A549 (cell line): ENCODE measurements at regions not wholly inside any gene's neighbourhood (a gene's known extent, or its start where the extent isn't known, plus 50 kb on each side); places are given as distances from the start of the nearest gene placed in this dataset.

Experiments used
- CBX8 ChIP-seq: fragments of 200-600 bp; sonication (generic); IDR thresholded peaks from 2 replicates; pipeline ENCODE4 v1.6.1; 2016
- CEBPB ChIP-seq, 2 experiments: fragments of >200 bp in 1 of 2; sonication (Bioruptor Twin) in 1 of 2; formaldehyde crosslinking in 1 of 2; IDR thresholded peaks; 2 replicates each; pipeline ENCODE4 v1.6.1; 2012 to 2016
- EP300 ChIP-seq, 2 experiments: fragments of >200 bp; sonication (Bioruptor Twin); formaldehyde crosslinking; IDR thresholded peaks; 2 replicates in 1 of 2; 3 replicates in 1 of 2; pipeline ENCODE4 v1.6.1; 2016 to 2017
- ESRRA ChIP-seq: fragments of 150-350 bp; IDR thresholded peaks from 2 replicates; pipeline ENCODE4 v1.6.1; 2014; ENCODE audit warnings: mild to moderate bottlenecking, low read length, borderline replicate concordance
- HDAC2 ChIP-seq: fragments of 200-600 bp; sonication (generic); IDR thresholded peaks from 2 replicates; pipeline ENCODE4 v1.6.1; 2016
- MAX ChIP-seq: IDR thresholded peaks from 2 replicates; pipeline ENCODE4 v1.6.1; 2012
- MYC ChIP-seq: IDR thresholded peaks from 2 replicates; pipeline ENCODE4 v1.6.1; 2012; ENCODE audit warnings: mild to moderate bottlenecking, inconsistent platforms, low read length, improper control_type of control experiment, borderline replicate concordance
- POLR2A ChIP-seq: IDR thresholded peaks from 2 replicates; pipeline ENCODE4 v1.6.1; 2012; ENCODE audit warnings: mild to moderate bottlenecking, low read length
- SMC3 ChIP-seq: fragments of >200 bp; sonication (Bioruptor Twin); formaldehyde crosslinking; IDR thresholded peaks from 3 replicates; pipeline ENCODE4 v1.6.1; 2018; ENCODE audit warnings: inconsistent platforms
- TF ChIP-seq, protein P1 (sequence below): fragments of 200-600 bp; sonication (generic); IDR thresholded peaks from 2 replicates; pipeline ENCODE4 v1.6.1; 2016; ENCODE audit warnings: antibody characterized with exemption, mild to moderate bottlenecking, moderate library complexity
- TF ChIP-seq, protein P2 (sequence below): fragments of >200 bp; sonication (Bioruptor Twin); formaldehyde crosslinking; IDR thresholded peaks from 3 replicates; pipeline ENCODE4 v1.5.1; 2016
- TF ChIP-seq, protein P3 (sequence below): fragments of 450-650 bp; IDR thresholded peaks from 2 replicates; pipeline ENCODE4 v1.6.1; 2014; ENCODE audit warnings: antibody characterized with exemption
- TF ChIP-seq, protein P4 (sequence below): fragments of 250-450 bp; sonication (Bioruptor Pico); IDR thresholded peaks from 2 replicates; pipeline ENCODE4 v1.5.0; 2021; ENCODE audit warnings: mild to moderate bottlenecking, moderate library complexity, borderline replicate concordance

GRCh38 chrX:6701085-6701484 lies 166.2 kb upstream of the VCX3A start:
- TF ChIP-seq SMC3 (no peak), EP300 (IDR thresholded peaks at IDR 0.05) (no peak), MAX (no peak), CEBPB (IDR thresholded peaks at IDR 0.05) (no peak), CBX8 (no peak), HDAC2 (no peak), ESRRA (no peak), POLR2A (no peak), MYC (no peak)
- TF ChIP-seq, protein P1, sequence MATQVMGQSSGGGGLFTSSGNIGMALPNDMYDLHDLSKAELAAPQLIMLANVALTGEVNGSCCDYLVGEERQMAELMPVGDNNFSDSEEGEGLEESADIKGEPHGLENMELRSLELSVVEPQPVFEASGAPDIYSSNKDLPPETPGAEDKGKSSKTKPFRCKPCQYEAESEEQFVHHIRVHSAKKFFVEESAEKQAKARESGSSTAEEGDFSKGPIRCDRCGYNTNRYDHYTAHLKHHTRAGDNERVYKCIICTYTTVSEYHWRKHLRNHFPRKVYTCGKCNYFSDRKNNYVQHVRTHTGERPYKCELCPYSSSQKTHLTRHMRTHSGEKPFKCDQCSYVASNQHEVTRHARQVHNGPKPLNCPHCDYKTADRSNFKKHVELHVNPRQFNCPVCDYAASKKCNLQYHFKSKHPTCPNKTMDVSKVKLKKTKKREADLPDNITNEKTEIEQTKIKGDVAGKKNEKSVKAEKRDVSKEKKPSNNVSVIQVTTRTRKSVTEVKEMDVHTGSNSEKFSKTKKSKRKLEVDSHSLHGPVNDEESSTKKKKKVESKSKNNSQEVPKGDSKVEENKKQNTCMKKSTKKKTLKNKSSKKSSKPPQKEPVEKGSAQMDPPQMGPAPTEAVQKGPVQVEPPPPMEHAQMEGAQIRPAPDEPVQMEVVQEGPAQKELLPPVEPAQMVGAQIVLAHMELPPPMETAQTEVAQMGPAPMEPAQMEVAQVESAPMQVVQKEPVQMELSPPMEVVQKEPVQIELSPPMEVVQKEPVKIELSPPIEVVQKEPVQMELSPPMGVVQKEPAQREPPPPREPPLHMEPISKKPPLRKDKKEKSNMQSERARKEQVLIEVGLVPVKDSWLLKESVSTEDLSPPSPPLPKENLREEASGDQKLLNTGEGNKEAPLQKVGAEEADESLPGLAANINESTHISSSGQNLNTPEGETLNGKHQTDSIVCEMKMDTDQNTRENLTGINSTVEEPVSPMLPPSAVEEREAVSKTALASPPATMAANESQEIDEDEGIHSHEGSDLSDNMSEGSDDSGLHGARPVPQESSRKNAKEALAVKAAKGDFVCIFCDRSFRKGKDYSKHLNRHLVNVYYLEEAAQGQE, result no peak
- TF ChIP-seq, protein P2, sequence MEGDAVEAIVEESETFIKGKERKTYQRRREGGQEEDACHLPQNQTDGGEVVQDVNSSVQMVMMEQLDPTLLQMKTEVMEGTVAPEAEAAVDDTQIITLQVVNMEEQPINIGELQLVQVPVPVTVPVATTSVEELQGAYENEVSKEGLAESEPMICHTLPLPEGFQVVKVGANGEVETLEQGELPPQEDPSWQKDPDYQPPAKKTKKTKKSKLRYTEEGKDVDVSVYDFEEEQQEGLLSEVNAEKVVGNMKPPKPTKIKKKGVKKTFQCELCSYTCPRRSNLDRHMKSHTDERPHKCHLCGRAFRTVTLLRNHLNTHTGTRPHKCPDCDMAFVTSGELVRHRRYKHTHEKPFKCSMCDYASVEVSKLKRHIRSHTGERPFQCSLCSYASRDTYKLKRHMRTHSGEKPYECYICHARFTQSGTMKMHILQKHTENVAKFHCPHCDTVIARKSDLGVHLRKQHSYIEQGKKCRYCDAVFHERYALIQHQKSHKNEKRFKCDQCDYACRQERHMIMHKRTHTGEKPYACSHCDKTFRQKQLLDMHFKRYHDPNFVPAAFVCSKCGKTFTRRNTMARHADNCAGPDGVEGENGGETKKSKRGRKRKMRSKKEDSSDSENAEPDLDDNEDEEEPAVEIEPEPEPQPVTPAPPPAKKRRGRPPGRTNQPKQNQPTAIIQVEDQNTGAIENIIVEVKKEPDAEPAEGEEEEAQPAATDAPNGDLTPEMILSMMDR, result no peak
- TF ChIP-seq, protein P3, sequence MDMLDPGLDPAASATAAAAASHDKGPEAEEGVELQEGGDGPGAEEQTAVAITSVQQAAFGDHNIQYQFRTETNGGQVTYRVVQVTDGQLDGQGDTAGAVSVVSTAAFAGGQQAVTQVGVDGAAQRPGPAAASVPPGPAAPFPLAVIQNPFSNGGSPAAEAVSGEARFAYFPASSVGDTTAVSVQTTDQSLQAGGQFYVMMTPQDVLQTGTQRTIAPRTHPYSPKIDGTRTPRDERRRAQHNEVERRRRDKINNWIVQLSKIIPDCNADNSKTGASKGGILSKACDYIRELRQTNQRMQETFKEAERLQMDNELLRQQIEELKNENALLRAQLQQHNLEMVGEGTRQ, result no peak
- TF ChIP-seq, protein P4, sequence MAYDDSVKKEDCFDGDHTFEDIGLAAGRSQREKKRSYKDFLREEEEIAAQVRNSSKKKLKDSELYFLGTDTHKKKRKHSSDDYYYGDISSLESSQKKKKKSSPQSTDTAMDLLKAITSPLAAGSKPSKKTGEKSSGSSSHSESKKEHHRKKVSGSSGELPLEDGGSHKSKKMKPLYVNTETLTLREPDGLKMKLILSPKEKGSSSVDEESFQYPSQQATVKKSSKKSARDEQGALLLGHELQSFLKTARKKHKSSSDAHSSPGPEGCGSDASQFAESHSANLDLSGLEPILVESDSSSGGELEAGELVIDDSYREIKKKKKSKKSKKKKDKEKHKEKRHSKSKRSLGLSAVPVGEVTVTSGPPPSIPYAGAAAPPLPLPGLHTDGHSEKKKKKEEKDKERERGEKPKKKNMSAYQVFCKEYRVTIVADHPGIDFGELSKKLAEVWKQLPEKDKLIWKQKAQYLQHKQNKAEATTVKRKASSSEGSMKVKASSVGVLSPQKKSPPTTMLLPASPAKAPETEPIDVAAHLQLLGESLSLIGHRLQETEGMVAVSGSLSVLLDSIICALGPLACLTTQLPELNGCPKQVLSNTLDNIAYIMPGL (CRISPR knock-in tag), result no peak
